Fibroblast of pulmonary artery (primary cell): ENCODE measurements at regions not wholly inside any gene's neighbourhood (a gene's known extent, or its start where the extent isn't known, plus 50 kb on each side); places are given as distances from the start of the nearest gene placed in this dataset.
A peak's percentile ranks its signal among the peaks of the same experiment; 100 is the strongest.

Experiments used
- DNase-seq: peaks from one replicate; pipeline ENCODE4 v3.0.0-alpha.2; 2010; ENCODE audit warnings: low read depth
- H3K4me3 ChIP-seq: replicated peaks from 2 replicates; pipeline ENCODE4 v1.5.1; 2011; ENCODE audit warnings: low read depth, mild to moderate bottlenecking, control low read depth, low read length, moderate library complexity
- TF ChIP-seq, protein P1 (sequence below): IDR thresholded peaks from 2 replicates; pipeline ENCODE4 v1.5.1; 2011; ENCODE audit warnings: mild to moderate bottlenecking, control low read depth, low read length, inconsistent platforms; ENCODE audit errors: missing control alignments

DNA sequence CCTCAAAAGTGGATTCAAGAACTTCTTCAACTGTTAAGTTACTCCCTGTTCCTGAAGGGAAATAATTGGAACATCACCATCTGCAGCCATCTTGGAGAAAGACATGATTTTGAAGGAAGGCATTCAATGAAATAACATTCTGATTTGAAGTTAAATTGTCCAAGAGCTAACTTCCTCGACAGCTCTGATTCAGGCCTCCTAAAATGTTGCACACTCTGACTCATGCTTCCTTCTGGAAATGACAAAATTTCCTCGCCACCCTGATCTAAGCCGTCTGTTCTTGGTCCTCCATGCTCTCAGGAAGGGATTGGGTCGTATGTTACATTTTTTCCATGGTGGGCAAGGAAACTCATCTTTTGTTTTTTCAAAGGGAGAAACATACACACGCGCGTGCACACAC lies 496.9 kb upstream of the DIPK2B start:
- TF ChIP-seq, protein P1, sequence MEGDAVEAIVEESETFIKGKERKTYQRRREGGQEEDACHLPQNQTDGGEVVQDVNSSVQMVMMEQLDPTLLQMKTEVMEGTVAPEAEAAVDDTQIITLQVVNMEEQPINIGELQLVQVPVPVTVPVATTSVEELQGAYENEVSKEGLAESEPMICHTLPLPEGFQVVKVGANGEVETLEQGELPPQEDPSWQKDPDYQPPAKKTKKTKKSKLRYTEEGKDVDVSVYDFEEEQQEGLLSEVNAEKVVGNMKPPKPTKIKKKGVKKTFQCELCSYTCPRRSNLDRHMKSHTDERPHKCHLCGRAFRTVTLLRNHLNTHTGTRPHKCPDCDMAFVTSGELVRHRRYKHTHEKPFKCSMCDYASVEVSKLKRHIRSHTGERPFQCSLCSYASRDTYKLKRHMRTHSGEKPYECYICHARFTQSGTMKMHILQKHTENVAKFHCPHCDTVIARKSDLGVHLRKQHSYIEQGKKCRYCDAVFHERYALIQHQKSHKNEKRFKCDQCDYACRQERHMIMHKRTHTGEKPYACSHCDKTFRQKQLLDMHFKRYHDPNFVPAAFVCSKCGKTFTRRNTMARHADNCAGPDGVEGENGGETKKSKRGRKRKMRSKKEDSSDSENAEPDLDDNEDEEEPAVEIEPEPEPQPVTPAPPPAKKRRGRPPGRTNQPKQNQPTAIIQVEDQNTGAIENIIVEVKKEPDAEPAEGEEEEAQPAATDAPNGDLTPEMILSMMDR: no peak
- peak; percentile 89 for DNase-seq
- H3K4me3 ChIP-seq: no peak overlapping the region

DNA sequence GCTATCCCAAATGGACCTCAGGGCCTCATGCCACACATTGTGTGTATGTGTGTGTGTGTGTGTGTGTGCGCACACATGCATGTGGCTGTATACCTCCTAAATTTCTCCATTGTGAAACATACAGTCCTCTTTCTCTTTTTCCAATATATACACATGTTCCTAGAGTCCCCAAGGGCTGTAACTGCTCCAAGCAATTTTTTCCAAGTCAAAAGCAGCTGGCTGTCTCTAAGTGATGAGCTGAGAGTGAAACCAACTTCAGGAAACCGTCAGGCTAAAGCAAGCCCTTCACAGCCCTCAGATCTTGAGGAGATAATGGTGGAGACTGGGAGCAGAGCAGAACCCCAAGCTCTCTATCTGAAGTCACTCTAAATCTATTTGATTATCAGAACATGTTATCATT lies 496.1 kb upstream of the DIPK2B start:
- H3K4me3 ChIP-seq: no peak overlapping the region
- TF ChIP-seq, protein P1: no peak

DNA sequence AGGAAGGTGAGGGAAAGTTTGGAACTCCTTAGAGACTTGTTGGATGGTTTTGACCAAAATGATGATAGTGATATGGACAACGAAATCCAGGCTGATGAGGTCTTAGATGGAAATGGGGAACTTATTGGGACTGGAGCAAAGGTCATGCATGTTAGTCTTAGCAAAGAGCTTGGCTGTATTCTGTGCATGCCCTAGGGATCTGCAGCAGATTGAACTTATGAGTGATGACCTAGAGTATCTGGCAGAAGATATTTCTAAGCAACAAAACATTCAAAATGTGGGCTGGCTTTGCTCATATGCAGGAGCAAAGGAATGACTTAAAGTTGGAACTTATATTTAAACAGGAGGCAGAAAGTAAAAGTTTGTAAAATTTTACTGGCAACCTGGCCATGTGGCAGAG lies 489.3 kb upstream of the DIPK2B start:
- H3K4me3 ChIP-seq: no peak overlapping the region
- no peak for DNase-seq
- TF ChIP-seq, protein P1: no peak

More for the DNA sequence above, 496.1 kb upstream of the DIPK2B start:
- no peak for DNase-seq

DNA sequence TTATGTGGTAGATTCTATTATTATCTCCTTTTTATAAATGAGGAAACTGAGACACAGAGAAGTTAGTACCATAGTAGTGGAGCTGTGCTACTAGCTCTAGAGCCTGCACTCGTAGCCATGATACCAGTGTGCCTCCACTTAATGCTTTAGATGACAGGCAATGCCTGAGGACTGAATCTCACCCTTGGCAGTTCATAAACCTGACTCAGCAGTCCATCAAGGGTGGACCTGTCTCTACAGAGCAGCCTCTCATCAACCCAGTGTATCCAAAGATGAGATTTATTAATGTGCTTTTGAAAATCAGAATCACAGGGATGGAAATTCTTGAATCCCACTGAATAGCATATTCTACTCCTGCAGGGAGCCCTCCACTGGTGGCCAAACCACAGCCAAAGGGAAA lies 483.2 kb upstream of the DIPK2B start:
- TF ChIP-seq, protein P1: no peak
- no peak for DNase-seq
- H3K4me3 ChIP-seq: no peak overlapping the region

DNA sequence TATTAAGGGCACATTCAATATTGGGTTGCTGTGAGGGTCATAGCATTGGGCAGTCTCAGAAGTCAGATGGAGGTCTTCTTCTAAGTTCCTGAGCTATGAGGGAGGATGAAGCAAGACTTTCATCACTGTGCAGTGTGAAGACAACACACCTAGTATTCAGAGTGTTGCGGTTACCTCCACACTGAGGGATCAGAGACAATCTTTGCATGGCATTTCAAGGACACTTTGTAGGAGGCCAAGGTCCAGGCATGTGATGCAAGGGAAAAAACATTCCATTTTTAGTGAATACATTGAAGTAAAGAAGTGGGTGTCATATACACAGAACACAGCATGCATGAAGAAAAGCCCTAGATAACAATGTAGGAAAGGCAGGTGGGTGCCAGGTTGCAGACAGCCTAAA lies 481.2 kb upstream of the DIPK2B start:
- no peak overlapping the region for H3K4me3 ChIP-seq
- no peak for DNase-seq
- TF ChIP-seq, protein P1: no peak

DNA sequence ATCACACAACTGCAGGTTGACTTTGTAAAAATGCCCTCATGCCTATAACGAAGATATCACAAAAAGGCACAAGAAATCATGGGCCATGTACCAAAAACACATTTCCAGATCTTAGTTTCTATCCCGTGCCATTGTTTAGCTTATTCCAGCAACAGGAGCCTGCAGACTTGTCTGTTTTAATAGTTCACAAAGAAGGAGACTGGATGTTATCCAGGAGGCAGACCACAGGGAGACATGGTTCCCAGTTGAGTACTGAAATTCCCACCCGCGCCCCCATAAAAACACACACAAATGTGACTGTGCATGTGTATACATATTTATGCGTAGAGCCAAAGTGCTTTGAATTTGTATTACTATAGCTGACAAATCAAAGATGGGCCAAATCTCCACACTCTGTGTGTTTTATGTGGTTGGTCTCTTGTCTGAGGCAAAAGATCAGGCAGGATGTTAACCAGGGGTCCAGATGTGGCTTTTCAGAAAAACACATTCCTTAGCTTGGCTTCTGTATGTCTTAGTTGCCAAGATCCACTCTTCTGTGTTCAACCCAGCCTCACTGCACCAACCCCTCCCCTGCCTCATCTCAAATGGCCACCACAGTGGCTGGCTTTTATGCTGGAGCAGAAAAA lies 469.2 kb upstream of the DIPK2B start:
- peak; percentile 11 for DNase-seq
- TF ChIP-seq, protein P1: no peak

More for the DNA sequence above, 469.2 kb upstream of the DIPK2B start:
- no peak overlapping the region for H3K4me3 ChIP-seq
